Heart left ventricle (tissue), 16 donors: ENCODE measurements at regions not wholly inside any gene's neighbourhood (a gene's known extent, or its start where the extent isn't known, plus 50 kb on each side); places are given as distances from the start of the nearest gene placed in this dataset.

Experiments used
- ATAC-seq, 4 donors: fragments of 200-7000 bp; cut with Tn5 transposase; one replicate each; pipeline ENCODE4 v1.9.1; 2020 to 2022; ENCODE audit warnings: moderate library complexity in 4 of 4, mild to moderate bottlenecking in 3 of 4, moderate number of reproducible peaks in 1 of 4
- DNase-seq, 5 donors: peaks; one replicate each; pipeline ENCODE4 v3.0.0-alpha.2; 2020
- H3K27ac ChIP-seq, 12 donors: fragments of 200-600 bp; sonication (generic) in 4 of 12; one replicate each; pipeline versions ENCODE4 v1.5.0 to v1.8.0; 2016 to 2022; ENCODE audit warnings: mild to moderate bottlenecking in 2 of 12
- H3K27me3 ChIP-seq, 9 donors: fragments of 200-600 bp; sonication (generic) in 2 of 9; one replicate each; pipeline versions ENCODE4 v1.5.1 to v1.8.0; 2016 to 2022; ENCODE audit warnings: mild to moderate bottlenecking in 3 of 9
- H3K36me3 ChIP-seq, 9 donors: fragments of 200-600 bp; sonication (generic) in 2 of 9; one replicate each; pipeline versions ENCODE4 v1.5.0 to v1.8.0; 2018 to 2022; ENCODE audit warnings: mild to moderate bottlenecking in 2 of 9
- H3K4me1 ChIP-seq, 12 donors: fragments of 200-600 bp; sonication (generic) in 4 of 12; one replicate each; pipeline versions ENCODE4 v1.5.0 to v1.8.0; 2016 to 2022; ENCODE audit warnings: mild to moderate bottlenecking in 3 of 12
- H3K4me3 ChIP-seq, 12 donors: fragments of 200-600 bp; sonication (generic) in 4 of 12; one replicate each; pipeline versions ENCODE4 v1.5.0 to v1.8.0; 2017 to 2022; ENCODE audit warnings: mild to moderate bottlenecking in 9 of 12, moderate library complexity in 4 of 12
- H3K9me3 ChIP-seq, 12 donors: fragments of 200-600 bp; sonication (generic) in 4 of 12; one replicate each; pipeline versions ENCODE4 v1.5.0 to v1.8.0; 2016 to 2022; ENCODE audit warnings: mild to moderate bottlenecking in 1 of 12
- CTCF ChIP-seq, 12 donors: fragments of 200-600 bp; sonication (generic) in 4 of 12; IDR thresholded peaks; one replicate each; pipeline versions ENCODE4 v1.5.0 to v1.8.0; 2018 to 2022; ENCODE audit warnings: antibody characterized with exemption in 12 of 12, mild to moderate bottlenecking in 5 of 12
- POLR2A ChIP-seq, 2 donors: fragments of 450-650 bp; IDR thresholded peaks; one replicate each; pipeline ENCODE4 v1.6.1; 2017; ENCODE audit warnings: antibody characterized with exemption in 2 of 2, mild to moderate bottlenecking in 2 of 2, moderate library complexity in 2 of 2
- WGBS, 4 donors: extraction: QIAGEN DNeasy Blood & Tissue Kit in 2 of 4; methylation state at CpG; one replicate each; pipeline versions ENCODE4 v1.1.5 to v1.1.7; 2013 to 2018; 5-methylcytosine and 5-hydroxymethylcytosine counted together
- intact Hi-C, 10 donors: fragments of 100-400 bp; cut with DNase I; formaldehyde crosslinking; loops; one replicate each; pipeline versions ENCODE4 v1.11.1 to v1.14.2; 2022
- donor health status: ischemic (EF 13 %, LVEDD 7.1; RV severe dilation, severe dysfunction).
- donor health status: healthy with polysubstance abuse.
- donor health status: DM: no; HTN: yes; CAD: no.
- donor health status: DM: no; HTN: no; CAD: no.
- donor health status: ischemic (EF 25% LVEDD 6.9; RV normal size, moderate dysfunction).
- donor health status: ischemic (EF 25% LVEDD 5.7; RV mildly dilated, moderate dysfunction).
- donor health status: healthy.
- donor health status: DM: yes; HTN: yes; CAD: no.
- donor health status: ischemic (EF 35%, LVEDD 5.7; RV mildly dilated, moderate dysfunction).
- donor health status: nonischemic (EF 11% LVEDD 7.7; RV severe dilation, severe dysfunction).
- donor health status: DM: yes; HTN: yes; CAD: no.
- donor health status: PGD.
- donor health status: ischemic (EF 29% LVEDD 5.4; RV normal size, mild dysfunction).
- donor health status: nonischemic (EF 23%, LVEDD 6.1; RV moderate dilation, normal function).

GRCh38 chr3:1535361-1535760 lies 442.5 kb downstream of the CNTN6 start:
- H3K36me3 ChIP-seq, result no peaks in the 10 kb centered on the region
- no peak for ATAC-seq
- H3K9me3 ChIP-seq, result peaks cover 0 to 23% (median 0%) of the 10 kb centered on the region in 12 donors
- H3K27me3 ChIP-seq, result no peaks in the 10 kb centered on the region
- TF ChIP-seq POLR2A (IDR thresholded peaks at IDR 0.05), result no peak
- TF ChIP-seq CTCF (IDR thresholded peaks at IDR 0.05), result no peak
- DNase-seq, result no peak
- no peaks in the 10 kb centered on the region for H3K4me1 ChIP-seq
- no peak overlapping the region for H3K27ac ChIP-seq
- no peak overlapping the region for H3K4me3 ChIP-seq
- WGBS, 4 donors, result 58 to 80% (median 68%) methylated on average over 1 of the region's 1 CpG
- intact Hi-C loops, result no loop called here

DNA sequence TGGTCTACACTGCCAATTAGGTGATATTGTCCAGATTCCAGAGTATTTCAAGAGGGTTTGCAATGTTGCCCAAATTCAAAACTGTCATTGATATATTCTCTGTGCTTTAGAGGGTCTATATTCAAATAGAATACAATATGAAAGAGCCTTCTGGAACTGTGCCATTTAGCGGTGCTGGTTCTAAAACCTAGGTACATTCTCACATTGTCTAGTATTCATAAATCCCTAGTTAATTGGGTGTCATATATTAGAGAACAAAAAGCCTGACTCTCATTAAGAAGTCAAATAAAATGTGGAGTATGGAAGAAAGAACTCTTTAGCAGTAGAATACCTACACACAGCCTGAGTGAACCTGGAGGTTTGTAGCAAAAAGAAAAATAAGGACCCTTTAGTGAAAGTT lies 447.9 kb downstream of the CNTN6 start:
- H3K9me3 ChIP-seq, result peaks cover 0 to 23% (median 0%) of the 10 kb centered on the region in 12 donors
- intact Hi-C loops, result no loop called here
- H3K4me3 ChIP-seq, result no peak overlapping the region
- no peak overlapping the region for H3K27ac ChIP-seq
- WGBS, 4 donors, result 94 to 100% (median 96%) methylated on average over 1 of the region's 1 CpG
- no peaks in the 10 kb centered on the region for H3K36me3 ChIP-seq
- no peak for TF ChIP-seq CTCF (IDR thresholded peaks at IDR 0.05)
- DNase-seq, result no peak
- H3K4me1 ChIP-seq, result no peaks in the 10 kb centered on the region
- no peaks in the 10 kb centered on the region for H3K27me3 ChIP-seq
- no peak for ATAC-seq

GRCh38 chr3:1551741-1552140 lies 458.9 kb downstream of the CNTN6 start:
- ATAC-seq, result no peak
- Histone ChIP-seq H3K36me3 (no peaks in the 10 kb centered on the region), H3K27me3 (no peaks in the 10 kb centered on the region), H3K4me3 (no peak overlapping the region), H3K4me1 (no peaks in the 10 kb centered on the region), H3K9me3 (no peaks in the 10 kb centered on the region), H3K27ac (no peak overlapping the region)
- TF ChIP-seq CTCF (IDR thresholded peaks at IDR 0.05) (no peak), POLR2A (IDR thresholded peaks at IDR 0.05) (no peak)
- DNase-seq, result no peak
- 53 to 70% (median 66%) methylated on average over 2 of the region's 2 CpGs for WGBS, 4 donors
- intact Hi-C loops, result no loop called here

DNA sequence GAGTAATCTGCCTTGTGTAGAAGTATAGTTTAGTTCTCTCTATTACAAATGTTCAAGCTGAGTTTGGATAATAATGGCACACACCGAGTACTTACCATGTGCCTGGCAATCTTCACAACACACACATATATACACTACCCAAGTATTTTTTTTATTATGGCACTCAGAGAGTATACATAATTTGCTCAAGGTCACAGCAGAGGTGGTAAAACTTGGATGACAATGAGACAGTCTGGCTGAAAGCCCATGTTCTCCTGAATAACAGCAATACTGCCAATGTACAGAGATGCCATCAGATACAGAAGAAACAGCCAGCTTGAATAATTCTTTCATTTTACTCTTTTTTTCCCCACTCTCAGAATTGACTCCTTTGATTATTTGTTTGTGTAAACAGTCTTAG lies 460.0 kb downstream of the CNTN6 start:
- TF ChIP-seq CTCF (IDR thresholded peaks at IDR 0.05) (no peak), POLR2A (IDR thresholded peaks at IDR 0.05) (no peak)
- H3K27me3 ChIP-seq, result no peaks in the 10 kb centered on the region
- H3K36me3 ChIP-seq, result no peaks in the 10 kb centered on the region
- no peak overlapping the region for H3K4me3 ChIP-seq
- ATAC-seq, result no peak
- DNase-seq, result no peak
- intact Hi-C loops, result no loop called here
- H3K9me3 ChIP-seq, result no peaks in the 10 kb centered on the region
- no peak overlapping the region for H3K27ac ChIP-seq
- 78 to 90% (median 86%) methylated on average over 1 of the region's 1 CpG for WGBS, 4 donors
- no peaks in the 10 kb centered on the region for H3K4me1 ChIP-seq
